ENCODE measurements at regions not wholly inside any gene's neighbourhood (a gene's known extent, or its start where the extent isn't known, plus 50 kb on each side); places are given as distances from the start of the nearest gene placed in this dataset.

GRCh38 chr12:89169321-89169720, 183.0 kb downstream of the DUSP6 start:
- DNase-seq (ENCODE audit: low spot score): no peak
- ChIA-PET POLR2A (ENCODE audit: low non-redundant PET) (no interaction called here), CTCF (no interaction called here)
- TF ChIP-seq CTCF (conservative IDR thresholded peaks at IDR 0.05; ENCODE audit: low read depth): no peak
- no peak overlapping the region for H3K27ac ChIP-seq

- no peak for DNase-seq (ENCODE audit: low spot score)
- CTCF ChIA-PET: interaction anchor here (0.6 kb wide), 1 partner anchor 1028 kb away, joined by 5 read pairs; no protein-coding TSS in a partner anchor
These were observed 184.3 kb downstream of the DUSP6 start for GRCh38 chr12:89167986-89168385.

GRCh38 chr12:89166525-89166934, 185.8 kb downstream of the DUSP6 start:
- DNase-seq (ENCODE audit: low spot score): no peak
- POLR2A ChIA-PET (ENCODE audit: low non-redundant PET): no interaction called here
- H3K27ac ChIP-seq: no peak overlapping the region
- CTCF ChIA-PET: no interaction called here
- no peak for TF ChIP-seq CTCF (conservative IDR thresholded peaks at IDR 0.05; ENCODE audit: low read depth)

More at GRCh38 chr12:89167986-89168385, 184.3 kb downstream of the DUSP6 start:
- POLR2A ChIA-PET (ENCODE audit: low non-redundant PET): no interaction called here
- no peak for TF ChIP-seq CTCF (conservative IDR thresholded peaks at IDR 0.05; ENCODE audit: low read depth)
- H3K27ac ChIP-seq: no peak overlapping the region

DNA sequence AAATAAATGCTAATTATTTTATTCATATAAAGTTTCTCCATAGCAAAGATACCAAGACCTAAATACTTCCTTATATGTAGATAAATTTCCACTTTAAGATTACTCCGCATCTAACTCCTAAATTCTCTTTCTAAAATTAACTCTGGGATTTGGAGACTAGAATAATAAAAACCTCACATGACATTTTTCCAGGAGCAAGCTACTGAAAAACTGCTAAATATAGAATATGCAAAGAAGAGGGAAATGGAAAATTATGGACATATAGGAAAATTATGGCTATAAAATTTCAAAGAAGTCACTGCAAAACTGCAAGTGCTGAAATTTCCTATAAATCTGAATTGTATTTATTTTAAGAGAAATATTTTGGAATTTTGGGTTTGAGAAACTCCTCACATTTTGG, 186.2 kb downstream of the DUSP6 start:
- DNase-seq (ENCODE audit: low spot score): no peak
- H3K27ac ChIP-seq: no peak overlapping the region
- ChIA-PET CTCF (interaction anchor here (0.6 kb wide), 1 partner anchor 1348 kb away, joined by 6 read pairs; no protein-coding TSS in a partner anchor), POLR2A (ENCODE audit: low non-redundant PET) (no interaction called here)
- no peak for TF ChIP-seq CTCF (conservative IDR thresholded peaks at IDR 0.05; ENCODE audit: low read depth)

GRCh38 chr12:89165703-89166102, 186.6 kb downstream of the DUSP6 start:
- TF ChIP-seq CTCF (conservative IDR thresholded peaks at IDR 0.05; ENCODE audit: low read depth): no peak
- CTCF ChIA-PET: interaction anchor here (0.6 kb wide), 1 partner anchor 1348 kb away, joined by 6 read pairs; no protein-coding TSS in a partner anchor

DNA sequence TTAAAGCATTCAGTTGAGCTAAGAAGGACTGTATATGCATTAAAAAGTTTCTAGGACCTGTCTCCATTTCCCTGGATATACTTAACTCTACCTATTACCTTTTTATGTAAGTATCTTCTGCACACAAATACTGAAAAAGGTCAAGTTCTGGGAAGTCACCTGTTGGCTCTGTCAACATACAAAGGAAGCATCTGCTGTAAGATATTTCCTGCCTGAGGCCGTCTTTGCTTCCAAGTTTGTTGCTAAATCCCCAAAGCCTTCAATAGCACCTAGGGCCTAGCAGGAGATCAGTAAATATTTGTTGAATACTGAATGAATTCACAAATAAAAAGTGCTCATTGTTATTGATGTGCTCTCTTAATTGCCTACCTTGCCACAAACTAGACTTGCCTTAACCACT, 188.4 kb downstream of the DUSP6 start:
- no peak for DNase-seq (ENCODE audit: low spot score)
- no peak overlapping the region for H3K27ac ChIP-seq
- no peak for TF ChIP-seq CTCF (conservative IDR thresholded peaks at IDR 0.05; ENCODE audit: low read depth)
- ChIA-PET CTCF (no interaction called here), POLR2A (ENCODE audit: low non-redundant PET) (no interaction called here)

More at GRCh38 chr12:89165703-89166102, 186.6 kb downstream of the DUSP6 start:
- DNase-seq (ENCODE audit: low spot score): no peak
- H3K27ac ChIP-seq: no peak overlapping the region
- POLR2A ChIA-PET (ENCODE audit: low non-redundant PET): no interaction called here
